Mucosa of gallbladder (tissue), 1 donor: ENCODE measurements at regions not wholly inside any gene's neighbourhood (a gene's known extent, or its start where the extent isn't known, plus 50 kb on each side); places are given as distances from the start of the nearest gene placed in this dataset.
A peak's percentile ranks its signal among the peaks of the same experiment; 100 is the strongest.
"Not testable (repeated sequence)": the region's sequence is repeated elsewhere in the genome, so short reads cannot be mapped to it uniquely, and the experiment has no call there.

ENCODE experiments used
- DNase-seq: peaks from one replicate; pipeline ENCODE4 v3.0.0-alpha.2; 2020; ENCODE audit warnings: low spot score
- donor health status: DM: no; HTN: no; CAD: no.

- DNase-seq = no peak
Observed at GRCh38 chr13:34166406-34166805, 348.5 kb downstream of the RFC3 start.

- no peak for DNase-seq
Observed at GRCh38 chr13:34167347-34167746, 349.4 kb downstream of the RFC3 start.

- no peak for DNase-seq
Observed at GRCh38 chr13:34172048-34172447, 354.1 kb downstream of the RFC3 start.

GRCh38 chr13:34174671-34175145 is 356.8 kb downstream of the RFC3 start:
- DNase-seq = no peak

- no peak for DNase-seq
Observed at GRCh38 chr13:34175551-34175950, 357.6 kb downstream of the RFC3 start.

- DNase-seq = no peak
Observed at GRCh38 chr13:34176633-34177032, 358.7 kb downstream of the RFC3 start.

- DNase-seq = no peak
Observed at GRCh38 chr13:34179481-34179880, 361.5 kb downstream of the RFC3 start.

- no peak for DNase-seq
Observed at GRCh38 chr13:34179927-34180326, 362.0 kb downstream of the RFC3 start.

GRCh38 chr13:34181256-34181655 is 363.3 kb downstream of the RFC3 start:
- not testable (repeated sequence) for DNase-seq

- no peak for DNase-seq
Observed at GRCh38 chr13:34189946-34190345, 372.0 kb downstream of the RFC3 start.

- DNase-seq = no peak
Observed at GRCh38 chr13:34201050-34201913, 383.3 kb downstream of the RFC3 start.

- DNase-seq = peak; percentile 43
Observed at GRCh38 chr13:34207334-34207733, 389.4 kb downstream of the RFC3 start.

GRCh38 chr13:34207872-34208271 is 389.9 kb downstream of the RFC3 start:
- DNase-seq = no peak

- DNase-seq = no peak
Observed at GRCh38 chr13:34208336-34208735, 390.4 kb downstream of the RFC3 start.

GRCh38 chr13:34210341-34210740 is 392.4 kb downstream of the RFC3 start:
- DNase-seq = no peak

GRCh38 chr13:34214686-34215085 is 396.7 kb downstream of the RFC3 start:
- no peak for DNase-seq

- no peak for DNase-seq
Observed at GRCh38 chr13:34216256-34216655, 398.3 kb downstream of the RFC3 start.

GRCh38 chr13:34217343-34218025 is 399.5 kb downstream of the RFC3 start:
- no peak for DNase-seq

- no peak for DNase-seq
Observed at GRCh38 chr13:34223984-34224383, 406.0 kb downstream of the RFC3 start.

- DNase-seq = no peak
Observed at GRCh38 chr13:34224877-34225276, 406.9 kb downstream of the RFC3 start.

GRCh38 chr13:34230271-34230670 is 412.3 kb downstream of the RFC3 start:
- DNase-seq = no peak

GRCh38 chr13:34241332-34241731 is 423.4 kb downstream of the RFC3 start:
- no peak for DNase-seq

GRCh38 chr13:34243403-34243802 is 425.5 kb downstream of the RFC3 start:
- no peak for DNase-seq
